NT2/D1 (cell line): ENCODE measurements at regions not wholly inside any gene's neighbourhood (a gene's known extent, or its start where the extent isn't known, plus 50 kb on each side); places are given as distances from the start of the nearest gene placed in this dataset.

Experiments used
- SUZ12 ChIP-seq: IDR thresholded peaks from 2 replicates; pipeline ENCODE4 v1.6.1; 2011; ENCODE audit not compliant: insufficient read length, insufficient read depth; ENCODE audit errors: extremely low read depth
- YY1 ChIP-seq: IDR thresholded peaks from 2 replicates; pipeline ENCODE4 v1.6.1; 2011; ENCODE audit not compliant: insufficient read length, insufficient read depth
- ZNF274 ChIP-seq: IDR thresholded peaks from 2 replicates; pipeline ENCODE4 v1.6.1; 2011; ENCODE audit warnings: mild to moderate bottlenecking, low read depth, low read length

- TF ChIP-seq YY1 (no peak), SUZ12 (no peak), ZNF274 (no peak)
Measured at GRCh38 chrX:36787752-36788151, 220.4 kb upstream of the FAM47C start.
